NT2/D1 (cell line): ENCODE measurements at regions not wholly inside any gene's neighbourhood (a gene's known extent, or its start where the extent isn't known, plus 50 kb on each side); places are given as distances from the start of the nearest gene placed in this dataset.

ENCODE experiments used
- YY1 ChIP-seq: IDR thresholded peaks from 2 replicates; pipeline ENCODE4 v1.6.1; 2011; ENCODE audit not compliant: insufficient read length, insufficient read depth
- ZNF274 ChIP-seq: IDR thresholded peaks from 2 replicates; pipeline ENCODE4 v1.6.1; 2011; ENCODE audit warnings: mild to moderate bottlenecking, low read depth, low read length

GRCh38 chr5:39670391-39670790 lies 245.6 kb upstream of the DAB2 start:
- TF ChIP-seq YY1, result no peak
- no peak for TF ChIP-seq ZNF274
